Liver (tissue), 8 donors: ENCODE measurements at regions not wholly inside any gene's neighbourhood (a gene's known extent, or its start where the extent isn't known, plus 50 kb on each side); places are given as distances from the start of the nearest gene placed in this dataset.

Experiments used
- DNase-seq: peaks from one replicate; pipeline ENCODE4 v3.0.0-alpha.2; 2017; ENCODE audit warnings: low spot score
- H3K27ac ChIP-seq, 2 donors: one replicate each; pipeline ENCODE4 v1.7.0; 2013; ENCODE audit warnings: inconsistent platforms in 2 of 2, low read length in 2 of 2, control low read depth in 1 of 2, low read depth in 1 of 2, mild to moderate bottlenecking in 1 of 2
- H3K27me3 ChIP-seq, 4 donors: one replicate each; pipeline versions ENCODE4 v1.6.1 to v1.7.0; 2013; ENCODE audit warnings: low read length in 3 of 4, inconsistent platforms in 1 of 4, mild to moderate bottlenecking in 1 of 4, moderate library complexity in 1 of 4; ENCODE audit not compliant: control insufficient read depth in 4 of 4, insufficient read depth in 4 of 4
- H3K36me3 ChIP-seq, 4 donors: one replicate each; pipeline versions ENCODE4 v1.6.1 to v1.7.0; 2013; ENCODE audit warnings: low read length in 3 of 4, mild to moderate bottlenecking in 3 of 4, low read depth in 1 of 4, moderate library complexity in 1 of 4; ENCODE audit not compliant: control insufficient read depth in 4 of 4, insufficient read depth in 3 of 4
- H3K4me1 ChIP-seq, 4 donors: one replicate each; pipeline versions ENCODE4 v1.6.1 to v1.7.0; 2013; ENCODE audit warnings: low read length in 3 of 4, mild to moderate bottlenecking in 3 of 4, moderate library complexity in 1 of 4; ENCODE audit not compliant: control insufficient read depth in 4 of 4, insufficient read depth in 4 of 4
- H3K4me3 ChIP-seq, 3 donors: one replicate each; pipeline versions ENCODE4 v1.6.1 to v1.7.0; 2013; ENCODE audit warnings: low read length in 3 of 3, control low read depth in 1 of 3, low read depth in 1 of 3, mild to moderate bottlenecking in 1 of 3
- H3K9ac ChIP-seq, 2 donors: one replicate each; pipeline ENCODE4 v1.7.0; 2013; ENCODE audit warnings: low read length in 2 of 2, mild to moderate bottlenecking in 2 of 2, moderate library complexity in 2 of 2, control low read depth in 1 of 2, low read depth in 1 of 2
- H3K9me3 ChIP-seq, 4 donors: one replicate each; pipeline versions ENCODE4 v1.6.1 to v1.7.0; 2013; ENCODE audit warnings: low read length in 3 of 4; ENCODE audit not compliant: control insufficient read depth in 4 of 4
- EGR1 ChIP-seq, 2 donors: IDR thresholded peaks; 2 replicates each; pipeline ENCODE4 v1.6.1; 2016 to 2018; ENCODE audit warnings: antibody characterized with exemption in 2 of 2, low read depth in 2 of 2
- FOXA2 ChIP-seq: IDR thresholded peaks from 2 replicates; pipeline ENCODE4 v1.6.1; 2016; ENCODE audit warnings: antibody characterized with exemption
- GABPA ChIP-seq, 2 donors: IDR thresholded peaks in 1 of 2; conservative IDR thresholded peaks in 1 of 2; 2 replicates each; pipeline ENCODE4 v1.6.1; 2016; ENCODE audit warnings: antibody characterized with exemption in 2 of 2, mild to moderate bottlenecking in 1 of 2, moderate library complexity in 1 of 2
- HNF4A ChIP-seq, 2 donors: conservative IDR thresholded peaks; 2 replicates each; pipeline ENCODE4 v1.6.1; 2016; ENCODE audit warnings: antibody characterized with exemption in 2 of 2, mild to moderate bottlenecking in 2 of 2
- JUND ChIP-seq, 2 donors: IDR thresholded peaks; 2 replicates each; pipeline ENCODE4 v1.6.1; 2016; ENCODE audit warnings: antibody characterized with exemption in 2 of 2
- NR2F2 ChIP-seq: IDR thresholded peaks from 2 replicates; pipeline ENCODE4 v1.6.1; 2016; ENCODE audit warnings: antibody characterized with exemption
- RAD21 ChIP-seq, 2 donors: IDR thresholded peaks; 2 replicates each; pipeline ENCODE4 v1.6.1; 2016; ENCODE audit warnings: antibody characterized with exemption in 2 of 2, mild to moderate bottlenecking in 2 of 2
- SP1 ChIP-seq: IDR thresholded peaks from 2 replicates; pipeline ENCODE4 v1.6.1; 2018; ENCODE audit warnings: antibody characterized with exemption, mild to moderate bottlenecking
- TAF1 ChIP-seq: conservative IDR thresholded peaks from 2 replicates; pipeline ENCODE4 v1.6.1; 2016; ENCODE audit warnings: antibody characterized with exemption, mild to moderate bottlenecking
- YY1 ChIP-seq: IDR thresholded peaks from 2 replicates; pipeline ENCODE4 v1.6.1; 2016; ENCODE audit warnings: antibody characterized with exemption, mild to moderate bottlenecking
- WGBS: extraction: QIAGEN DNeasy Blood & Tissue Kit; methylation state at CpG from one replicate; pipeline ENCODE4 v1.1.7; 2013; 5-methylcytosine and 5-hydroxymethylcytosine counted together
- TF ChIP-seq, protein P1 (sequence below): fragments of 150-350 bp; IDR thresholded peaks from 2 replicates; pipeline ENCODE4 v1.5.1; 2017; ENCODE audit warnings: improper control_type of control experiment, low read depth, low read length; ENCODE audit not compliant: missing input control
- TF ChIP-seq, protein P2 (sequence below): IDR thresholded peaks from 2 replicates; pipeline ENCODE4 v1.6.1; 2016; ENCODE audit warnings: antibody characterized with exemption, mild to moderate bottlenecking
- TF ChIP-seq, protein P3 (sequence below): IDR thresholded peaks from 2 replicates; pipeline ENCODE4 v1.6.1; 2016; ENCODE audit warnings: antibody characterized with exemption
- TF ChIP-seq, protein P4 (sequence below): IDR thresholded peaks from 2 replicates; pipeline ENCODE4 v1.6.1; 2016; ENCODE audit warnings: antibody characterized with exemption
- donor health status: healthy.
- donor health status: healthy.
- donor health status: healthy.
- donor health status: healthy.
- donor health status: healthy.

DNA sequence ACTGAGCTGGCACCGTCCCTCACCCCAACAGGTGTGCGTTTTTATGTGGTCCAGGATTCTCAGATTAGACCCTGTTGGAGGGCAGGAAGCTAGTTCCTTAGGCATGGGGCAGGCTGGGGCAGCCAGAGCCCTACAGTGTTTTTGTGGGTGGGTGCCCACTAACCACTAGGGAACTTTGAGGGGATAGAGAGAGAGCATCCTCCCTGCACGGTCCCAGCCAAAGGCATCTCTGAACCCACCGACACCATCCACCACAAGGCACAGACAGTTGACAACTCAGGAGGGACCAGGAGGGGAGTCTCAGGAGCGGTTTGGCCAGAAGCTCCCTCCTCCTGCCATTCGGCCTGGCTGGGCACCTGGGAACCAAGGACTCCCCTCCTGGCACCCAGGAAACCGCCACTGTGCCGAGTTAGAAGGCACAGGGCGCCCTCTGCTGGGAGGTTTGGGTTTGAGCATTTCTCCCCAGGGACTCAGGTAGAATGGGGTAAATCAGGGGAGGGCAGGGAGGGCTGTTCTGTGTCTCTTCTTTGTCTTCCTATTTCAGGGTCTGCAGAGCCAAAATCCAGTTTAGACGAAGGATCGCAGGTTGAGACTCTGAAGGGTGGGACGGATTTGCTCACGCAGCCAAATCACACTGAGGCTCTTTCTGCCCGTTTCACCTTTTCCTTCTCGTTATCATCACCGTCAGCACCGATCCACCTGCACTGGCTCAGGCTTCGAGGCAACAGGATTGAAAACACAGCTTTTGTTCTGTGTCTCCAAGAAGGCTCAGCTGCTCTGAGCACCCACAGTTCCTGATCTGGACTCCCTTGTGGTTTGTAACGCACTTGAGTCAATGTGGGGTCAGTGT lies 84.8 kb upstream of the COL13A1 start:
- Histone ChIP-seq H3K36me3 (no peaks in the 10 kb centered on the region), H3K27me3 (peaks cover 0 to 4% (median 0%) of the 10 kb centered on the region in 4 donors), H3K4me1 (peaks cover 0 to 9% (median 2%) of the 10 kb centered on the region in 4 donors), H3K9me3 (no peaks in the 10 kb centered on the region), H3K27ac (no peak overlapping the region), H3K4me3 (no peak overlapping the region), H3K9ac (no peak overlapping the region)
- peak; percentile 73 for DNase-seq
- 56% methylated on average over 19 of the region's 19 CpGs for WGBS
- TF ChIP-seq SP1, result no peak
- TF ChIP-seq RAD21 (IDR thresholded peaks at IDR 0.05), result peak; percentile 94 to 97
- TF ChIP-seq JUND (IDR thresholded peaks at IDR 0.05), result no peak
- TF ChIP-seq, protein P1, sequence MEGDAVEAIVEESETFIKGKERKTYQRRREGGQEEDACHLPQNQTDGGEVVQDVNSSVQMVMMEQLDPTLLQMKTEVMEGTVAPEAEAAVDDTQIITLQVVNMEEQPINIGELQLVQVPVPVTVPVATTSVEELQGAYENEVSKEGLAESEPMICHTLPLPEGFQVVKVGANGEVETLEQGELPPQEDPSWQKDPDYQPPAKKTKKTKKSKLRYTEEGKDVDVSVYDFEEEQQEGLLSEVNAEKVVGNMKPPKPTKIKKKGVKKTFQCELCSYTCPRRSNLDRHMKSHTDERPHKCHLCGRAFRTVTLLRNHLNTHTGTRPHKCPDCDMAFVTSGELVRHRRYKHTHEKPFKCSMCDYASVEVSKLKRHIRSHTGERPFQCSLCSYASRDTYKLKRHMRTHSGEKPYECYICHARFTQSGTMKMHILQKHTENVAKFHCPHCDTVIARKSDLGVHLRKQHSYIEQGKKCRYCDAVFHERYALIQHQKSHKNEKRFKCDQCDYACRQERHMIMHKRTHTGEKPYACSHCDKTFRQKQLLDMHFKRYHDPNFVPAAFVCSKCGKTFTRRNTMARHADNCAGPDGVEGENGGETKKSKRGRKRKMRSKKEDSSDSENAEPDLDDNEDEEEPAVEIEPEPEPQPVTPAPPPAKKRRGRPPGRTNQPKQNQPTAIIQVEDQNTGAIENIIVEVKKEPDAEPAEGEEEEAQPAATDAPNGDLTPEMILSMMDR, result peak; percentile 72
- no peak for TF ChIP-seq GABPA (IDR thresholded peaks at IDR 0.05 in 1 of 2, conservative IDR thresholded peaks at IDR 0.05 in 1 of 2)

DNA sequence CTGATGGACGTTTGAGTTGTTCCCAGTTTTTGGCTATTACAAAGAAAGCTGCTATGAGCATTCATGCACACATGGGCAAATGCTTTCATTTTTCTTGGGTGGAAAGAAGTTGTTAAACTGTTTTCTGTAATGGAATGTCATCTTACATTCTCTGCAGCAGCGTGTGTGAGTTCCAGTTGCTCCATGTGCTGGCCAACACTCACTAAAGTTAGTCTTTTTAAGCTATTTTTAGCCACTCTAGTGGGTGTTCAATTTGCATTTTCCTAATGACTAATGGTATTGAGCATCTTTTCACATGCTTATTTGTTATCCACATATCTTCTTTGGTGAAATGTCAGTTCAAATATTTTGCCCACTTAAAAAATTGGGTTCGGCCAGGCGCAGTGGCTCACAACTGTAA lies 82.8 kb upstream of the COL13A1 start:
- Histone ChIP-seq H3K27ac (no peak overlapping the region), H3K4me1 (peaks cover 0 to 9% (median 2%) of the 10 kb centered on the region in 4 donors), H3K9me3 (no peaks in the 10 kb centered on the region), H3K36me3 (no peaks in the 10 kb centered on the region), H3K4me3 (no peak overlapping the region), H3K9ac (no peak overlapping the region), H3K27me3 (peaks cover 0 to 10% (median 0%) of the 10 kb centered on the region in 4 donors)
- TF ChIP-seq SP1 (no peak), TAF1 (no peak), FOXA2 (no peak), RAD21 (IDR thresholded peaks at IDR 0.05) (no peak), YY1 (no peak), NR2F2 (no peak), JUND (IDR thresholded peaks at IDR 0.05) (no peak), HNF4A (conservative IDR thresholded peaks at IDR 0.05) (no peak), EGR1 (IDR thresholded peaks at IDR 0.05; ENCODE audit: low read depth in 2 of 2) (no peak)
- TF ChIP-seq, protein P2, sequence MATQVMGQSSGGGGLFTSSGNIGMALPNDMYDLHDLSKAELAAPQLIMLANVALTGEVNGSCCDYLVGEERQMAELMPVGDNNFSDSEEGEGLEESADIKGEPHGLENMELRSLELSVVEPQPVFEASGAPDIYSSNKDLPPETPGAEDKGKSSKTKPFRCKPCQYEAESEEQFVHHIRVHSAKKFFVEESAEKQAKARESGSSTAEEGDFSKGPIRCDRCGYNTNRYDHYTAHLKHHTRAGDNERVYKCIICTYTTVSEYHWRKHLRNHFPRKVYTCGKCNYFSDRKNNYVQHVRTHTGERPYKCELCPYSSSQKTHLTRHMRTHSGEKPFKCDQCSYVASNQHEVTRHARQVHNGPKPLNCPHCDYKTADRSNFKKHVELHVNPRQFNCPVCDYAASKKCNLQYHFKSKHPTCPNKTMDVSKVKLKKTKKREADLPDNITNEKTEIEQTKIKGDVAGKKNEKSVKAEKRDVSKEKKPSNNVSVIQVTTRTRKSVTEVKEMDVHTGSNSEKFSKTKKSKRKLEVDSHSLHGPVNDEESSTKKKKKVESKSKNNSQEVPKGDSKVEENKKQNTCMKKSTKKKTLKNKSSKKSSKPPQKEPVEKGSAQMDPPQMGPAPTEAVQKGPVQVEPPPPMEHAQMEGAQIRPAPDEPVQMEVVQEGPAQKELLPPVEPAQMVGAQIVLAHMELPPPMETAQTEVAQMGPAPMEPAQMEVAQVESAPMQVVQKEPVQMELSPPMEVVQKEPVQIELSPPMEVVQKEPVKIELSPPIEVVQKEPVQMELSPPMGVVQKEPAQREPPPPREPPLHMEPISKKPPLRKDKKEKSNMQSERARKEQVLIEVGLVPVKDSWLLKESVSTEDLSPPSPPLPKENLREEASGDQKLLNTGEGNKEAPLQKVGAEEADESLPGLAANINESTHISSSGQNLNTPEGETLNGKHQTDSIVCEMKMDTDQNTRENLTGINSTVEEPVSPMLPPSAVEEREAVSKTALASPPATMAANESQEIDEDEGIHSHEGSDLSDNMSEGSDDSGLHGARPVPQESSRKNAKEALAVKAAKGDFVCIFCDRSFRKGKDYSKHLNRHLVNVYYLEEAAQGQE, result no peak
- TF ChIP-seq, protein P1, result no peak
- TF ChIP-seq, protein P3, sequence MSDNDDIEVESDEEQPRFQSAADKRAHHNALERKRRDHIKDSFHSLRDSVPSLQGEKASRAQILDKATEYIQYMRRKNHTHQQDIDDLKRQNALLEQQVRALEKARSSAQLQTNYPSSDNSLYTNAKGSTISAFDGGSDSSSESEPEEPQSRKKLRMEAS, result no peak
- TF ChIP-seq, protein P4, sequence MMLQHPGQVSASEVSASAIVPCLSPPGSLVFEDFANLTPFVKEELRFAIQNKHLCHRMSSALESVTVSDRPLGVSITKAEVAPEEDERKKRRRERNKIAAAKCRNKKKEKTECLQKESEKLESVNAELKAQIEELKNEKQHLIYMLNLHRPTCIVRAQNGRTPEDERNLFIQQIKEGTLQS, result no peak
- 78% methylated on average over 4 of the region's 4 CpGs for WGBS
- DNase-seq, result no peak
